Cardiac fibroblast (primary cell): ENCODE measurements at regions not wholly inside any gene's neighbourhood (a gene's known extent, or its start where the extent isn't known, plus 50 kb on each side); places are given as distances from the start of the nearest gene placed in this dataset.

Experiments
- DNase-seq, 2 donors: peaks; one replicate each; pipeline versions ENCODE4 v3.0.0 to v3.0.0-alpha.2; 2010; ENCODE audit warnings: low read depth in 2 of 2
- H3K4me3 ChIP-seq, 2 donors: replicated peaks in 1 of 2; 1 replicate in 1 of 2; 2 replicates in 1 of 2; pipeline ENCODE4 v1.5.1; 2011; ENCODE audit warnings: low read depth in 2 of 2, low read length in 2 of 2, mild to moderate bottlenecking in 2 of 2, moderate library complexity in 1 of 2
- TF ChIP-seq, protein P1 (sequence below): IDR thresholded peaks from one replicate; pipeline ENCODE4 v1.5.1; 2011; ENCODE audit warnings: low read depth, mild to moderate bottlenecking, low read length, inconsistent platforms

- no peak overlapping the region for H3K4me3 ChIP-seq
- DNase-seq = no peak
- TF ChIP-seq, protein P1, sequence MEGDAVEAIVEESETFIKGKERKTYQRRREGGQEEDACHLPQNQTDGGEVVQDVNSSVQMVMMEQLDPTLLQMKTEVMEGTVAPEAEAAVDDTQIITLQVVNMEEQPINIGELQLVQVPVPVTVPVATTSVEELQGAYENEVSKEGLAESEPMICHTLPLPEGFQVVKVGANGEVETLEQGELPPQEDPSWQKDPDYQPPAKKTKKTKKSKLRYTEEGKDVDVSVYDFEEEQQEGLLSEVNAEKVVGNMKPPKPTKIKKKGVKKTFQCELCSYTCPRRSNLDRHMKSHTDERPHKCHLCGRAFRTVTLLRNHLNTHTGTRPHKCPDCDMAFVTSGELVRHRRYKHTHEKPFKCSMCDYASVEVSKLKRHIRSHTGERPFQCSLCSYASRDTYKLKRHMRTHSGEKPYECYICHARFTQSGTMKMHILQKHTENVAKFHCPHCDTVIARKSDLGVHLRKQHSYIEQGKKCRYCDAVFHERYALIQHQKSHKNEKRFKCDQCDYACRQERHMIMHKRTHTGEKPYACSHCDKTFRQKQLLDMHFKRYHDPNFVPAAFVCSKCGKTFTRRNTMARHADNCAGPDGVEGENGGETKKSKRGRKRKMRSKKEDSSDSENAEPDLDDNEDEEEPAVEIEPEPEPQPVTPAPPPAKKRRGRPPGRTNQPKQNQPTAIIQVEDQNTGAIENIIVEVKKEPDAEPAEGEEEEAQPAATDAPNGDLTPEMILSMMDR = no peak
Observed at GRCh38 chr4:180619440-180619839, 1623.8 kb upstream of the TENM3 start.

- no peak overlapping the region for H3K4me3 ChIP-seq
- no peak for DNase-seq
- TF ChIP-seq, protein P1 = no peak
Observed at GRCh38 chr4:180622254-180622653, 1620.9 kb upstream of the TENM3 start.

DNA sequence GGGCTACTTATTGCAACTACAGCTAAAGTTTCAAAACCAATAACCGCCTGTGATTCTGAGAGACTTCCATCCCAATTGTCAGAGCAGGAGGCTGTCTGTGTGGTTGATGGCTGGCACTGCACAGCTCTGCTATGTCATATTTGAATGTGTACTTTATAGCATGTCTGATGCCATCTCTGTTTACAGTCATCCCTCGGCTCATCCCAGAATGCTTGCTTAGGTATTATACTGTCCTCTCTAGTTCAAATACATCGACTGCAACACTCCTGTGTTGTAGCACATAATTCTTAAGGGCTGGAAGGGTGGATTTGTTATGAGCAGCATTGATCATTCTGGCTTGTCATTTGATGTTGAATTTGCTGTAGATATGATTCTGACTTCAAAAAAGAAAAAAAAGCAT is 1617.5 kb upstream of the TENM3 start:
- H3K4me3 ChIP-seq = no peak overlapping the region
- TF ChIP-seq, protein P1 = no peak
- DNase-seq = no peak

DNA sequence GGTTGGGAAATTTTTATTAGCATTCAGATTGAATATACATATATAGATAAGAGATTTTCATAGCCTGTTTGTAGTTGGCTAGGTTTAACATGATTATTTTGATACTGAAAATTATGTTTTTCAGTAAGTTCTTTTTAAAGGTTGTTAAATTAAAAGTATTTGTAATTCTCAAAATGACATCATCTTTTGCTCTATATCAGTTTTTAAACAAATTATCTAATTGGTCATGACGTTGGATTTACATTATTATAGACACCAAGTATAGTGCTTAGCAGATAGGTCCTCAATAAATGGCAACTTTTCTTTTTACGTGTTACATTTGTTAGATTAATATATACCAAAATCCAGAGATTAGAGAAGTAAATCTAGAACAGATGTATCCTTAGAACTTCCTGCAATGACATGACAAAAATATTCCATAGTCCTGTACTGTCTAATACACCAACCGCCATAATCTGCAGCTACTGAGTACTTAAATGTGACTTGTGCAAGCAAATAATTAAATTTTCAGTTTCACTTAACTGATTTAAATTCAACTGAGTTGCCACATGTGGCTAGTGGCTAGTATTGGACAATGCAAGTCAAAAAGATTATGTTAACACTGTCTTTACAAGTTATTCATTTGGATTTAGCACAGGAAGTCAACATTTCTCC is 1613.1 kb upstream of the TENM3 start:
- DNase-seq = no peak
- TF ChIP-seq, protein P1 = no peak
- H3K4me3 ChIP-seq = no peak overlapping the region

DNA sequence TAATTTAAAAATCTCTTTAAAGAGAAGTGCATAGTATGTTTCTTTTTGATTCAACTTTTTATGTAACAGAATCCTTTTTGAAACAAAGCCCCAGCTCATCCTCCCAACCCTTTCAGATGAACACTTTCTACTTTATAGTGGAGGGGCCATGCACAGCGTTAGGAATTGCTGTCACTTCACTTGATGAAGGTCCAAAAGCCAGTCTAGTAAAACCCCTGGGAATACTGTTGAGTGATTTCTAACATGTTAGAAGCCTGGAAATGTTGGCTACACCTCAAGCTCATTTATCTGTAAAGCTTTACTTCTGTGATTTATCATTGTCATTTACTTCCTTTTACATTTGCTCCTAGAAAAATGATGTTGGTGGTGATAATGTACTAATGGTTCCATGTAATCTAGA is 1608.9 kb upstream of the TENM3 start:
- no peak for DNase-seq
- H3K4me3 ChIP-seq = no peak overlapping the region
- TF ChIP-seq, protein P1 = no peak

DNA sequence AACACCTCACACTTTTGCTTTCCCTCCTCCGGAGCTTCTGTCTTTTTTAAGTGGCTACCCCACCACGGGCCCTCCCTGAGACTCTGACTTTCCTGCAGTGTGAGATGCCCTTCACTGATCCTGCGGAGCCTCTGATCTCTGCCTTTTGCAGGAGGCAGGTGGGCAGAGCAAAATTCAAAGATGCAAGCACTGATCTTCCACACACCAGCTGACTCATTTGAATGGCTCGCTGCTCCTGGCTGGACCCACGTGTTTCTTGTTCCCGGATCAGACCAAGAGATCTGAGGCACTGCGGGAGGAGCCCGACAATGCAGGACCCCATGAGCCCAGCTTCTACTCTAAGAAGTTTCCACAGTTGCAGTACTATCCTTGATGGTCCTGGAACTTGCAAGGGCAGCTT is 1607.9 kb upstream of the TENM3 start:
- TF ChIP-seq, protein P1 = no peak
- DNase-seq = no peak
- H3K4me3 ChIP-seq = no peak overlapping the region
